ENCODE measurements at regions not wholly inside any gene's neighbourhood (a gene's known extent, or its start where the extent isn't known, plus 50 kb on each side); places are given as distances from the start of the nearest gene placed in this dataset.

DNA sequence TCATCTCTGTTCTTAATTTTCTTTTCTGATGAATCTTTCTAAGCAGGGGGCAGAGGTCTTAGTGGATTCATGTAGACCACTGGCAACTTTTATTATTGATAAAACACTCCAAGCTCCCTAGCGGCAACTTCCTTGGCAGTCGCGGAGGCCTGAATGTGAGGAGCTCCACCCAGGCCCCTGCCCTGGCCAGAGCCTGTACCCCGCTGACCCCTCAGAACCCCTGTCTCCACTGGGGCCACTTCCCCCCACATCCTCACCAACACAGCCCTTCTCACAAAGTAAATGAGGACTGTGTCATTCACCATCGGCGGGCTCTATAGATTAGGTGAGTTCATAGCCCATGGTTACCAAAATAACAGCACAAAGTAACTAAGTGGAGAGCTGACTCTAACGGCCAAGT, 111.6 kb downstream of the TPRA1 start:
- Histone ChIP-seq H4K8ac (ENCODE audit: low read depth in 2 of 2, low read length in 2 of 2) (no peak overlapping the region), H2BK5ac (ENCODE audit: low read depth, low read length, poor library complexity, severe bottlenecking) (no peak overlapping the region), H4K91ac (ENCODE audit: insufficient read depth, low read depth, low read length) (no peak overlapping the region), H3K56ac (ENCODE audit: extremely low read depth, insufficient read depth, low read length) (no peak overlapping the region), H2AFZ (replicated peaks; ENCODE audit: low read length, poor library complexity) (no peak overlapping the region), H3K79me1 (ENCODE audit: low read depth in 1 of 2, low read length in 2 of 2) (no peaks in the 10 kb centered on the region), H3K27ac (ENCODE audit: insufficient read depth, low read length) (no peak overlapping the region), H3K36me3 (ENCODE audit: control insufficient read depth, insufficient read depth, low read length) (no peaks in the 10 kb centered on the region), H3K4me1 (ENCODE audit: control insufficient read depth, insufficient read depth, low read length) (no peaks in the 10 kb centered on the region), H3K4me2 (ENCODE audit: low read depth, low read length) (no peak overlapping the region), H3K9me3 (ENCODE audit: control insufficient read depth, insufficient read depth, low read length) (no peaks in the 10 kb centered on the region), H3K27me3 (ENCODE audit: control insufficient read depth, insufficient read depth, low read length) (peaks cover 47% of the 10 kb centered on the region), H4K5ac (ENCODE audit: low read depth, low read length) (no peak overlapping the region), H3K23ac (ENCODE audit: low read depth, low read length) (no peak overlapping the region), H3K4me3 (ENCODE audit: insufficient read depth, low read depth, low read length) (no peak overlapping the region), H4K20me1 (ENCODE audit: insufficient read depth, low read length) (no peaks in the 10 kb centered on the region), H3K18ac (ENCODE audit: low read depth, low read length) (no peak overlapping the region), H3K9me1 (ENCODE audit: insufficient read depth, low read length) (no peaks in the 10 kb centered on the region), H3K14ac (replicated peaks; ENCODE audit: low read depth, low read length) (no peak overlapping the region), H2BK120ac (ENCODE audit: low read depth, low read length) (no peak overlapping the region), H2BK20ac (ENCODE audit: low read depth, low read length) (no peak overlapping the region), H2BK15ac (ENCODE audit: low read depth, low read length) (no peak overlapping the region), H2AK9ac (replicated peaks; ENCODE audit: low read depth, low read length, poor library complexity) (no peak overlapping the region), H3K4ac (ENCODE audit: low read depth, low read length) (no peak overlapping the region), H3K9ac (ENCODE audit: low read depth, low read length) (no peak overlapping the region), H2AK5ac (ENCODE audit: low read depth, low read length) (no peak overlapping the region)
- 94% methylated on average over 3 of the region's 7 CpGs; no CpG with 5 or more reads in 1 of the 2 experiments for WGBS, 2 experiments (ENCODE audit: extremely low coverage in 2 of 2, insufficient read length in 1 of 2)
- TF ChIP-seq BHLHE40 (IDR thresholded peaks at IDR 0.05; ENCODE audit: low read depth, low read length) (no peak), CHD1 (IDR thresholded peaks at IDR 0.05; ENCODE audit: low read depth, low read length) (no peak), CEBPB (IDR thresholded peaks at IDR 0.05; ENCODE audit: low read depth, low read length) (no peak), MAFK (IDR thresholded peaks at IDR 0.05; ENCODE audit: low read depth, low read length) (no peak), SMC3 (IDR thresholded peaks at IDR 0.05; ENCODE audit: low read depth, low read length) (no peak), FOS (IDR thresholded peaks at IDR 0.05; ENCODE audit: low read depth, low read length) (no peak)
- ATAC-seq (ENCODE audit: low read depth) = no peak
- ChIA-PET CTCF (no interaction called here), POLR2A (ENCODE audit: unreplicated experiment) (no interaction called here)
- dilution Hi-C loops (cut with HindIII; ENCODE audit: low sequenced_read_pairs, unreplicated experiment) (no loop called here), in situ Hi-C loops (cut with MboI; ENCODE audit: low sequenced_read_pairs) (no loop called here), intact Hi-C loops (cut with micrococcal nuclease) (no loop called here)
- no TSS peak for BruUV-seq (replicated peaks)
- no peak for DNase-seq

Measured in IMR-90 (cell line).